Type B pancreatic cell (in vitro differentiated cells): ENCODE measurements at regions not wholly inside any gene's neighbourhood (a gene's known extent, or its start where the extent isn't known, plus 50 kb on each side); places are given as distances from the start of the nearest gene placed in this dataset.
"Not testable (repeated sequence)": the region's sequence is repeated elsewhere in the genome, so short reads cannot be mapped to it uniquely, and the experiment has no call there.

Experiments used
- DNase-seq: peaks from one replicate; pipeline ENCODE4 v3.0.0; 2021; ENCODE audit warnings: mixed read lengths; ENCODE audit not compliant: unreplicated experiment; ENCODE audit errors: extremely low spot score
- H3K27ac Mint-ChIP-seq: 2 replicates; pipeline ENCODE4 v1.8.0; 2021; ENCODE audit warnings: mild to moderate bottlenecking, mixed read lengths
- H3K27me3 Mint-ChIP-seq: 2 replicates; pipeline ENCODE4 v1.8.0; 2021; ENCODE audit warnings: mixed read lengths
- H3K36me3 Mint-ChIP-seq: 2 replicates; pipeline ENCODE4 v1.8.0; 2021; ENCODE audit warnings: mixed read lengths
- H3K4me1 Mint-ChIP-seq: one replicate; pipeline ENCODE4 v1.8.0; 2021; ENCODE audit warnings: mixed read lengths; ENCODE audit not compliant: unreplicated experiment
- H3K4me3 Mint-ChIP-seq: 2 replicates; pipeline ENCODE4 v1.8.0; 2021; ENCODE audit warnings: mild to moderate bottlenecking, mixed read lengths
- H3K9me3 Mint-ChIP-seq: 2 replicates; pipeline ENCODE4 v1.8.0; 2021; ENCODE audit warnings: mixed read lengths

- H3K4me1 Mint-ChIP-seq, H3K4me3 Mint-ChIP-seq, H3K36me3 Mint-ChIP-seq, H3K27me3 Mint-ChIP-seq, H3K27ac Mint-ChIP-seq, H3K9me3 Mint-ChIP-seq, DNase-seq: not testable (repeated sequence)
Measured at GRCh38 chrX:222800-223513, 58.2 kb upstream of the PLCXD1 start.

DNA sequence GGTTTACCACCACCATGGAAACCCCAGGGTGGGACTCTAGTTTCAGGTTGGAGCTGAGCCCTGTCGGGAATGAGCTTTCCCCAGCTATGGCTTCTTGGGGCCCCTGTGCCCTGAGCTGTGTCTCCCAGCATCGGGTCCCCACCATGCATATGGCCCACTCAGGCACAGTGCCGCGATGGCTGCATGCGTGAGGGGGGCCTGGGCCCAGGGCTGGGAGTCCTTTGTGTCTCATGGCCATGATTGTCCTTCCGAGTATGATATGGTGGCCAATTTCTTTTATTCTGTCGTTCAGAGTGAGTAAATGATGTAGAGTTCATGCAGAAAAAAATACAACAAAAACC is 57.7 kb upstream of the PLCXD1 start:
- H3K27me3 Mint-ChIP-seq, DNase-seq, H3K4me1 Mint-ChIP-seq, H3K9me3 Mint-ChIP-seq, H3K27ac Mint-ChIP-seq, H3K4me3 Mint-ChIP-seq, H3K36me3 Mint-ChIP-seq: not testable (repeated sequence)

- not testable (repeated sequence) for H3K36me3 Mint-ChIP-seq, H3K9me3 Mint-ChIP-seq, DNase-seq, H3K27ac Mint-ChIP-seq, H3K27me3 Mint-ChIP-seq, H3K4me1 Mint-ChIP-seq
- H3K4me3 Mint-ChIP-seq, result peak overlapping the region; percentile 83
Measured at GRCh38 chrX:226474-227164, 54.6 kb upstream of the PLCXD1 start.

- H3K27me3 Mint-ChIP-seq, H3K36me3 Mint-ChIP-seq, H3K4me3 Mint-ChIP-seq, DNase-seq, H3K4me1 Mint-ChIP-seq, H3K27ac Mint-ChIP-seq, H3K9me3 Mint-ChIP-seq: not testable (repeated sequence)
Measured at GRCh38 chrX:227396-227795, 53.8 kb upstream of the PLCXD1 start.
